ENCODE measurements at regions not wholly inside any gene's neighbourhood (a gene's known extent, or its start where the extent isn't known, plus 50 kb on each side); places are given as distances from the start of the nearest gene placed in this dataset.

DNA sequence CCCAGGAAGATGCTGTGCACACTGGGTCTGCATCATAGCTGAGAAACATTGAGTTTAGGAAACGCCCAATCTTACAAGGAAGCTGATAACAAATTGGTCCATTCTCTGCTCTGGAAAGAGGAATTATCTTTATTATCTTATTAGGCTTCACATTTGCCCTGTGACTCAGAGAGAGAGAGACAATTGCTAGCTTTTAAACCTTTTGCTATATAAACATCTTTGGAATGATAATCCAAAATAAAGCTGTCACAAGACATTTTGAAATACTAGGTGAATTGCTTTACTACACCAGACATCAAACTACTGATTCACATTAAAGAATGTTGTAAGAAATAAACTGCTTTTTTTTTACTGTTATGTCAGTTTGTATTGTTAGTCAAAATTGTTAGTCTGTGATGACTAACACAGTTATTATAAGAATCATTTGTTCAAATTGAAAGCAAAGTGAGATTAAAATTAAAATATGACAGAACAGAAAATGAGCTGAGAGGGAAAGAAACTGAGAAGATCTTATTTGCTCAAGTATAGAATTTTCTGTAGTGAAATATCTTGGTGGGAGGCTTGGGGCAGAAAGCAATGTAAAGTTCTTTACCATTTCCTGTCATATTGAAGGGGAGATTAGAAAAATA, 765.4 kb upstream of the PCDH10 start:
- H3K4me3 ChIP-seq: no peak overlapping the region
- no peak for DNase-seq
- no peaks in the 10 kb centered on the region for H3K36me3 ChIP-seq
- WGBS, 2 donors (ENCODE audit: low coverage in 1 of 2): 19 to 29% methylated on average over 1 of the region's 1 CpG
- H3K4me1 ChIP-seq: no peaks in the 10 kb centered on the region
- in situ Hi-C loops (cut with MboI; ENCODE audit: low pct_ligation_motif_present in 1 of 4, low pct_unique_long_range_greater_than_20kb in 1 of 4, low sequenced_read_pairs in 3 of 4): no loop called here
- H3K9me3 ChIP-seq: no peaks in the 10 kb centered on the region
- no peak overlapping the region for H3K27ac ChIP-seq
- TF ChIP-seq POLR2AphosphoS5 (IDR thresholded peaks at IDR 0.05): no peak
- no peak for TF ChIP-seq EP300 (IDR thresholded peaks at IDR 0.05; ENCODE audit: low read depth)
- TF ChIP-seq, protein P1, sequence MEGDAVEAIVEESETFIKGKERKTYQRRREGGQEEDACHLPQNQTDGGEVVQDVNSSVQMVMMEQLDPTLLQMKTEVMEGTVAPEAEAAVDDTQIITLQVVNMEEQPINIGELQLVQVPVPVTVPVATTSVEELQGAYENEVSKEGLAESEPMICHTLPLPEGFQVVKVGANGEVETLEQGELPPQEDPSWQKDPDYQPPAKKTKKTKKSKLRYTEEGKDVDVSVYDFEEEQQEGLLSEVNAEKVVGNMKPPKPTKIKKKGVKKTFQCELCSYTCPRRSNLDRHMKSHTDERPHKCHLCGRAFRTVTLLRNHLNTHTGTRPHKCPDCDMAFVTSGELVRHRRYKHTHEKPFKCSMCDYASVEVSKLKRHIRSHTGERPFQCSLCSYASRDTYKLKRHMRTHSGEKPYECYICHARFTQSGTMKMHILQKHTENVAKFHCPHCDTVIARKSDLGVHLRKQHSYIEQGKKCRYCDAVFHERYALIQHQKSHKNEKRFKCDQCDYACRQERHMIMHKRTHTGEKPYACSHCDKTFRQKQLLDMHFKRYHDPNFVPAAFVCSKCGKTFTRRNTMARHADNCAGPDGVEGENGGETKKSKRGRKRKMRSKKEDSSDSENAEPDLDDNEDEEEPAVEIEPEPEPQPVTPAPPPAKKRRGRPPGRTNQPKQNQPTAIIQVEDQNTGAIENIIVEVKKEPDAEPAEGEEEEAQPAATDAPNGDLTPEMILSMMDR (IDR thresholded peaks at IDR 0.05): no peak
- no peak for TF ChIP-seq POLR2A (IDR thresholded peaks at IDR 0.05)
- no peaks in the 10 kb centered on the region for H3K27me3 ChIP-seq
- intact Hi-C loops (cut with DNase I; ENCODE audit: low total_unique reads): no loop called here

DNA sequence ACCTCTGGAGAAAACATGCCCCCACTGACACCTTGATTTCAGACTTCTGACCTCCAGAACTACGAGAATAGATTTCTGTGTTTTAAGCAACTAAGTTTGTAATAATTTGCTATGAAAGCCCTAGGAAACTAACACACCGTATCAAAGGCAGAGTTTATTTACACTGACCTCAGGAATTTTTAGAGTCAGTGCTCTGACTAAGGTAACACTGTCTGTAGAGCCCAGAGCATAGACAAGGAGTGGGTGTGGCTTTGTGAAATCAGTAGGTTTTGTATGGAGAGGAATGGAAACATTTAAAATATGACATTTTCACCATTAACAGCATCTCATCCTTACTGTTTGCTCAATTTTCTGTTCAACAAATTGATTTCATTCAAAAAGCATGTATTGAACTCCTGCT, 764.4 kb upstream of the PCDH10 start:
- in situ Hi-C loops (cut with MboI; ENCODE audit: low pct_ligation_motif_present in 1 of 4, low pct_unique_long_range_greater_than_20kb in 1 of 4, low sequenced_read_pairs in 3 of 4) (no loop called here), intact Hi-C loops (cut with DNase I; ENCODE audit: low total_unique reads) (no loop called here)
- WGBS, 2 donors (ENCODE audit: low coverage in 1 of 2): 42 to 46% methylated on average over 2 of the region's 2 CpGs

GRCh38 chr4:132386130-132386529, 763.0 kb upstream of the PCDH10 start:
- Histone ChIP-seq H3K27ac (no peak overlapping the region), H3K27me3 (no peaks in the 10 kb centered on the region), H3K4me3 (no peak overlapping the region), H3K9me3 (no peaks in the 10 kb centered on the region), H3K36me3 (no peaks in the 10 kb centered on the region), H3K4me1 (no peaks in the 10 kb centered on the region)
- intact Hi-C loops (cut with DNase I; ENCODE audit: low total_unique reads): no loop called here
- DNase-seq: no peak
- TF ChIP-seq POLR2AphosphoS5 (IDR thresholded peaks at IDR 0.05): no peak
- TF ChIP-seq, protein P1 (IDR thresholded peaks at IDR 0.05): no peak
- no peak for TF ChIP-seq POLR2A (IDR thresholded peaks at IDR 0.05)
- TF ChIP-seq EP300 (IDR thresholded peaks at IDR 0.05; ENCODE audit: low read depth): no peak
- in situ Hi-C loops (cut with MboI; ENCODE audit: low pct_ligation_motif_present in 1 of 4, low pct_unique_long_range_greater_than_20kb in 1 of 4, low sequenced_read_pairs in 3 of 4): no loop called here
- 93% methylated on average over 3 of the region's 3 CpGs; no CpG with 5 or more reads in 1 of the 2 donors for WGBS, 2 donors (ENCODE audit: low coverage in 1 of 2)

More for the DNA sequence above, 764.4 kb upstream of the PCDH10 start:
- H3K9me3 ChIP-seq: no peaks in the 10 kb centered on the region
- H3K36me3 ChIP-seq: no peaks in the 10 kb centered on the region
- no peak overlapping the region for H3K4me3 ChIP-seq
- H3K27ac ChIP-seq: no peak overlapping the region
- DNase-seq: no peak
- H3K4me1 ChIP-seq: no peaks in the 10 kb centered on the region
- H3K27me3 ChIP-seq: no peaks in the 10 kb centered on the region
- no peak for TF ChIP-seq POLR2AphosphoS5 (IDR thresholded peaks at IDR 0.05)

DNA sequence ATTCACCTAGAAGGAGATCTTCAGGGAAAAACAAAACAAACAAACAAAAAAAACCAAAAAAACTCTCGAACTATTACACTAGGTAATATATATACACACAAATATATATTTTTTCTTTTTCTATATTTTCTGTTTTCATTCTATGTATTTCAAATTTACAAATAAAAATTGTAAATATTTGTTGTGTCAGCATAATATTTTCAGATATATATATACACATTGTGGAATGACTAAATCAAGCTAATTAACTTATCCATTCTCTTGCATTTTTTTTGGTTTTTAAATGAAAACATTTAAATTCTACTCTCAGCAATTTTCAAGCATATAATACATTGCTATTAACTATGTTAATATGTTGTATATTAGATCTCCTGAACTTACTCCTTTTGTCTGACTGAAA, 762.0 kb upstream of the PCDH10 start:
- WGBS, 2 donors (ENCODE audit: low coverage in 1 of 2): 64 to 80% methylated on average over 1 of the region's 1 CpG
- Histone ChIP-seq H3K27me3 (no peaks in the 10 kb centered on the region), H3K4me3 (no peak overlapping the region), H3K27ac (no peak overlapping the region), H3K36me3 (no peaks in the 10 kb centered on the region), H3K9me3 (no peaks in the 10 kb centered on the region), H3K4me1 (no peaks in the 10 kb centered on the region)
- intact Hi-C loops (cut with DNase I; ENCODE audit: low total_unique reads): no loop called here
- TF ChIP-seq POLR2AphosphoS5 (IDR thresholded peaks at IDR 0.05) (no peak), POLR2A (IDR thresholded peaks at IDR 0.05) (no peak), EP300 (IDR thresholded peaks at IDR 0.05; ENCODE audit: low read depth) (no peak)
- TF ChIP-seq, protein P1 (IDR thresholded peaks at IDR 0.05): no peak
- DNase-seq: no peak
- in situ Hi-C loops (cut with MboI; ENCODE audit: low pct_ligation_motif_present in 1 of 4, low pct_unique_long_range_greater_than_20kb in 1 of 4, low sequenced_read_pairs in 3 of 4): no loop called here

DNA sequence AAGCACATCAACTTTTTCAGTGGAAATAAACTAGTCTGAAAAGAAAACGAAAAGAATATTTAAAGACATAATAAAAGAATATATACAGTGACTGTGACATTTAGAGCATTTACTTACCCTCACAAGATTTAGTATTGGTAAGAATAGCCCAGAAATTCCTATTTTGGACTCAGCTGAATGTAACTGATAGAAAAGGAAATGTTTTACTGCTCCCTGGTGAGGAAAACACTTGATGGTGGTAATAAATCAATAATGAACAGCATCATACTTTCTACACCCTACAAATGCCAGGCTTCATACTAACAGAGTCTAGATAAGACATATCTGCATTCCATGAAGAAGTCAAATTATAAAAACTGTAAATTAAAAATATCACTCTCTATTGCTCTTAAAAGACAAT, 753.5 kb upstream of the PCDH10 start:
- in situ Hi-C loops (cut with MboI; ENCODE audit: low pct_ligation_motif_present in 1 of 4, low pct_unique_long_range_greater_than_20kb in 1 of 4, low sequenced_read_pairs in 3 of 4) (no loop called here), intact Hi-C loops (cut with DNase I; ENCODE audit: low total_unique reads) (no loop called here)
- H3K4me3 ChIP-seq: no peak overlapping the region
- no peaks in the 10 kb centered on the region for H3K4me1 ChIP-seq
- H3K36me3 ChIP-seq: no peaks in the 10 kb centered on the region
- no peak for DNase-seq
- TF ChIP-seq, protein P1 (IDR thresholded peaks at IDR 0.05): no peak
- TF ChIP-seq EP300 (IDR thresholded peaks at IDR 0.05; ENCODE audit: low read depth): no peak
- no peak for TF ChIP-seq POLR2A (IDR thresholded peaks at IDR 0.05)
- TF ChIP-seq POLR2AphosphoS5 (IDR thresholded peaks at IDR 0.05): no peak
- WGBS, 2 donors (ENCODE audit: low coverage in 1 of 2): 15 to 20% methylated on average over 1 of the region's 1 CpG
- no peaks in the 10 kb centered on the region for H3K9me3 ChIP-seq
- H3K27me3 ChIP-seq: no peaks in the 10 kb centered on the region
- H3K27ac ChIP-seq: no peak overlapping the region
